GM12892 (cell line): ENCODE measurements at regions not wholly inside any gene's neighbourhood (a gene's known extent, or its start where the extent isn't known, plus 50 kb on each side); places are given as distances from the start of the nearest gene placed in this dataset.

Source experiments
- DNase-seq: peaks from one replicate; pipeline ENCODE4 v3.0.0; 2011; ENCODE audit not compliant: insufficient read length
- FAIRE-seq: peaks from 2 replicates; lab custom pipeline; 2011; peaks lifted over from hg19 to GRCh38; lab: Jason Lieb, UNC
- POLR2A ChIP-seq: IDR thresholded peaks from 2 replicates; pipeline ENCODE4 v1.6.1; 2011; ENCODE audit warnings: low read depth, low read length, control low read depth
- POLR2AphosphoS5 ChIP-seq: IDR thresholded peaks from 2 replicates; pipeline ENCODE4 v1.6.1; 2011; ENCODE audit warnings: low read depth, low read length, control low read depth
- TAF1 ChIP-seq: IDR thresholded peaks from 2 replicates; pipeline ENCODE4 v1.6.1; 2011; ENCODE audit warnings: low read depth, mild to moderate bottlenecking, control low read depth, low read length, borderline replicate concordance

GRCh38 chr5:168064933-168065622, 226.4 kb upstream of the WWC1 start:
- TF ChIP-seq TAF1 (no peak), POLR2AphosphoS5 (no peak), POLR2A (no peak)
- DNase-seq (no peak), FAIRE-seq (no peak)

DNA sequence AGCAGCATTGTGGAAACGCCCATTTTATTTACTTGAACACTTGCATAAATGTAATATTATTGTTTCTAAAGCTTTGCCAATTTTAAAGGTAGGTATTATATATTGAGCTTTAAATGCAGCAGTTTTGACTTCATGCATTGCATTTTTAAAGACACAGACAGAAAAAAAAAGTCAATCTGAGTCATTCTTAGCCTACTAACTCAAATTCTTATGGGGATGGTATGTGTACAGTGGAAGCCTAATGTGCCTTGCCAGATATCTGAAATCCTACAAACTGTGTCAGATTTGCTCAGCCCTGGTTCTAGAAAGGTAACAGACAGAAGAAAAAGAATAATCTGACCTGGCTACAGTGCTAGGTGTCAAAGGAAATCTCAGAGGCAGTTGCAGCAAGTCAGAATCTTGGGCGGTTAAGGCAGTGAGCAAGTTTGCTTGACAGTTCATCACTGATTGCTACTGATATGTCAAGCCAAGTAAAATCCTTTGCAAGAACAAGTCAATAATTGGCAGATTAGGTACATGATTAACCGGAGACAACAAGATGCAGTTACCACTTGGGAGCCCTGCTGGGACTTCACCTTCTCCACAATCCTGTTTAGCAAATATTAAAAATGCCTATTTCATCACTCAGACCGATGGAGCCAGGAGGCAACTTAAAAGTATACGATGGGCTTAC, 224.8 kb upstream of the WWC1 start:
- FAIRE-seq, result no peak
- no peak for DNase-seq
- TF ChIP-seq TAF1 (no peak), POLR2A (no peak), POLR2AphosphoS5 (no peak)

- FAIRE-seq, result no peak
- TF ChIP-seq TAF1, result no peak
- TF ChIP-seq POLR2AphosphoS5, result no peak
- no peak for TF ChIP-seq POLR2A
- DNase-seq, result no peak
Observed at GRCh38 chr5:168070761-168071160, 220.7 kb upstream of the WWC1 start.

DNA sequence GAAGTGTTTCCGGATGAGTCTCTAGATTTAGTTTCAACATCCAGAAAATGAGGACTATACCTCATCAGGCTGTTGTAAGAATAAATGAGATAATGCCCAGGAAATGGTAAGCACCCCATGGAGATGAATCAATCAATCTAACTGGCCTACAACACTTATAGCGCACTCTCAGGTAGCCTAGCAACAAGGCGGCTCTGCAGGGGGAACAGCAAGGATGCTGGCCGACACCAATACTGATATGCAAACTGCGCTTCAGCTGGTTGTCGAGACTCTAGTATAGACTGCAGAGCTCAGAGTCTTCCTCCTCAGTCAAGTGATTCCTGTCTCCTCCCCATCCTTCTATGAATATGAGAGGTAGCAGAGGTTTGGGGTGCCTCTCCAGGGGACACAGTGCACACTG, 218.8 kb upstream of the WWC1 start:
- DNase-seq, result no peak
- no peak for FAIRE-seq
- TF ChIP-seq POLR2AphosphoS5 (no peak), TAF1 (no peak), POLR2A (no peak)

DNA sequence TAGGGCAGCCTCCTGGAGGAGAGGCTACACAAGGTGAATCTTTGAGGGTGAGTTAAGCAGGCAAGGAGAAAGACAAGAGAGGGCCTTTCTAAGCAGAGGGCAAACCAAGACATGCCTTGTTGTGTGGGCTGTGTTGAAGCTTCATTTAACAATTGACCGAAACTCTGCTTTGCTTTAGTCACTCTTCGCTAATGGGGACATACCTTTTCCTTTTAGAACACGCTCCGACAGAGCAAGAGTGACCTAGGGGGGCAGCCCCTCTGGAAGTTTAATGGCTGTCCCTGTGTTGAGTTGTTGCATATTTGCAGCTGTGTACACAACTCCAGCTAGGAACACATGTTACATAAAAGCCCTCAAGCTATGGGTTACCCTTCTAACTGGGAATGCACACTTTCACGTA, 218.1 kb upstream of the WWC1 start:
- no peak for FAIRE-seq
- TF ChIP-seq POLR2AphosphoS5 (no peak), POLR2A (no peak), TAF1 (no peak)
- DNase-seq, result no peak

DNA sequence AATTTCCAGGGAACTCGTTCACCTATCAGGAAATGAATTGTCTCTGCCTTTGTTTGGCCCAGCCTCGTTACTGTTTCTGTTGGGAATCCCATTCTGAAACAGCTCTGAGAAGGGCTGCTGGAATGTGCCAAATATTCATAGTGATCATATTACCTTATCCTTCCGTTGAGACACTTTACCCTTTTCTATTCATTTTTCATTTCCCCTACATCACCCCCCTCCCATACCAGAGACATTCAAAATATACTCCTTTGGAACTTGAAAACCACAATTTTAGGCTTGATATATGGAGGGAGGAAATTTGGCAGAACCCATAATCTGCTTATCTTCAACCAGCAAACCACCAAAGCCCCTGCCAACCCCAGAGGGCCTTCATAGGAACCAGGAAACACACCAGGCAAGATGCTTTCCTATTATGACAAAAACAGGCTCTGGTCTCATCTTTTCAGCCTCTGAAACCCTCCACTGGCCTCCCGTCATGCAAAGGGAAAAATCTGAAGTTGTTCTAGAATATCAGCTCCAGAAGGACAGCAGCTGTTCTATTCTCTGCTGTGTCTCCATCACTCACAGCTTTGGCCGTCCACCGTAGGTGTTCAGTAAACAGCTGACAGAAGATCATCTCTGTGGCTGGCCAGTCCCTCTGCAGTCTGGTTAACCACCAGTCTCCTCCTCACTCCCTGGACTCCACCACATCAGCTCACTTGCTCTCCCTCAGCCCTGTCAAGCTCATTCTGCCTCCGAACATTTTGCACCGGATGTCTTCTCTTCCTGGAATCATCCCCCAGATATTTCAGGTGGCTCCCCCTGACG, 217.2 kb upstream of the WWC1 start:
- TF ChIP-seq TAF1, result no peak
- no peak for TF ChIP-seq POLR2A
- no peak for TF ChIP-seq POLR2AphosphoS5
- no peak for FAIRE-seq

GRCh38 chr5:168075387-168075786, 216.1 kb upstream of the WWC1 start:
- no peak for FAIRE-seq
- TF ChIP-seq TAF1 (no peak), POLR2A (no peak), POLR2AphosphoS5 (no peak)
- DNase-seq, result no peak

More for the DNA sequence above, 217.2 kb upstream of the WWC1 start:
- no peak for DNase-seq

- FAIRE-seq (no peak), DNase-seq (no peak)
- no peak for TF ChIP-seq POLR2AphosphoS5
- no peak for TF ChIP-seq POLR2A
- no peak for TF ChIP-seq TAF1
Observed at GRCh38 chr5:168076561-168076991, 214.9 kb upstream of the WWC1 start.

DNA sequence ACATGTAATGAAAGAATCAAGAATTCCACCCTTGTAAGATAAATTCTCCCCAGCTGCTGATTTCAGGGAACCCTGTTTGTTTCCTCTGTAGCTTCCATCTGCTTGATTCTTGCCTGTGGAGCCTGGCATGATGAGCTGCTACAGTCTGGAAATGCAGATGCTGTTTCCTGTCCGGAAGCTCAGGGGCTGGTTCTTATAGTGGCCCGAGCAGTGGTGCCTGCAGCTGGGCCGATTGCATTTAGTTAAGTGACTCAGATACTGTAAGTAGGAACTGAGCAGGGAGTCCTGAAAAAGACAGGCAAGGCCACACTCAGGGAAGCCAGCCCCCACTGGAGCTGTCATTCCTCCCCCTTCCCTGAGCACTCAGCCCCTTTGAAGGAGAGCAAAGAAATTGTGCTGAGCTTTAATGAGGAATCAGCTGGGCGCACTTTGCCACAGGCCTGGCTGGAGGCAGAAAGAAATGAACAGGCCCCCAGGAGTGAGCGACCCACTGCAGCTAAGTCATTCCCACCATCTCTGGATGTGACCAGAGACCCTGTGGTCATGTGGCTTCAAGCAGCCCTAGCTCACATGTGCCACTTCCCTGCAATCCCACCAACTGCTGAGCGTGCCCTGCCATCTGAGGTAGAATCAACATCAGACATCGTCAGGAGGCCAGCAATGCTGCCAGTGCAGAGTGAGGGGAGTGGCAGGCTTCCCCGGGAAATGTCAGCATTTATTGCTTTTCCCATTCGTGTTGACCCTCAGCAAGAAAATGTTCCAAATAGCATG, 206.0 kb upstream of the WWC1 start:
- no peak for DNase-seq
- no peak for FAIRE-seq

GRCh38 chr5:168086104-168086610, 205.3 kb upstream of the WWC1 start:
- FAIRE-seq (no peak), DNase-seq (no peak)
- TF ChIP-seq POLR2AphosphoS5, result no peak
- TF ChIP-seq TAF1, result no peak
- TF ChIP-seq POLR2A, result no peak

More for the DNA sequence above, 206.0 kb upstream of the WWC1 start:
- TF ChIP-seq POLR2AphosphoS5 (no peak), TAF1 (no peak), POLR2A (no peak)

GRCh38 chr5:168086746-168087145, 204.7 kb upstream of the WWC1 start:
- FAIRE-seq, result no peak

More at GRCh38 chr5:168086746-168087145, 204.7 kb upstream of the WWC1 start:
- DNase-seq, result no peak
- TF ChIP-seq POLR2AphosphoS5 (no peak), POLR2A (no peak), TAF1 (no peak)
